Stomach (tissue), 8 donors: ENCODE measurements at regions not wholly inside any gene's neighbourhood (a gene's known extent, or its start where the extent isn't known, plus 50 kb on each side); places are given as distances from the start of the nearest gene placed in this dataset.

Experiments used
- DNase-seq, 2 donors: peaks; one replicate each; pipeline versions ENCODE4 v3.0.0 to v3.0.0-alpha.2; 2013 to 2019
- H3K27ac ChIP-seq, 5 donors: fragments of 200-600 bp in 4 of 5; sonication (generic) in 4 of 5; one replicate each; pipeline ENCODE4 v1.5.1; 2013 to 2019; ENCODE audit warnings: mild to moderate bottlenecking in 1 of 5, moderate library complexity in 1 of 5
- H3K27me3 ChIP-seq, 3 donors: fragments of 200-600 bp; sonication (generic); one replicate each; pipeline ENCODE4 v1.5.1; 2017 to 2019; ENCODE audit warnings: mixed run types in 1 of 3
- H3K36me3 ChIP-seq, 4 donors: fragments of 200-600 bp; sonication (generic); 1 replicate in 3 of 4; 2 replicates in 1 of 4; pipeline ENCODE4 v1.5.1; 2016 to 2019
- H3K4me1 ChIP-seq, 4 donors: fragments of 200-600 bp; sonication (generic); one replicate each; pipeline ENCODE4 v1.5.1; 2016 to 2019
- H3K4me3 ChIP-seq, 4 donors: fragments of 200-600 bp; sonication (generic) in 3 of 4; one replicate each; pipeline ENCODE4 v1.5.1; 2016 to 2019; ENCODE audit warnings: mild to moderate bottlenecking in 1 of 4
- H3K9me3 ChIP-seq, 4 donors: fragments of 200-600 bp; sonication (generic); one replicate each; pipeline ENCODE4 v1.5.1; 2016 to 2019
- EP300 ChIP-seq: sonication (generic); formaldehyde crosslinking; IDR thresholded peaks from one replicate; pipeline ENCODE4 v1.6.1; 2017; ENCODE audit warnings: antibody characterized with exemption
- POLR2A ChIP-seq, 4 donors: fragments of 450-650 bp; IDR thresholded peaks; one replicate each; pipeline ENCODE4 v1.6.1; 2016; ENCODE audit warnings: antibody characterized with exemption in 4 of 4, control low read depth in 2 of 4, mild to moderate bottlenecking in 1 of 4, moderate library complexity in 1 of 4
- POLR2AphosphoS5 ChIP-seq, 3 donors: sonication (generic); formaldehyde crosslinking; IDR thresholded peaks; one replicate each; pipeline ENCODE4 v1.6.1; 2016; ENCODE audit warnings: antibody characterized with exemption in 3 of 3
- WGBS, 5 donors: extraction: QIAGEN DNeasy Blood & Tissue Kit in 3 of 5; methylation state at CpG; one replicate each; pipeline versions ENCODE4 v1.1.5 to v1.1.7; 2013 to 2018; 5-methylcytosine and 5-hydroxymethylcytosine counted together
- intact Hi-C: fragments of 100-400 bp; cut with DNase I; formaldehyde crosslinking; loops from one replicate; pipeline ENCODE4 v1.15.1; 2023; ENCODE audit warnings: low total_unique reads
- TF ChIP-seq, protein P1 (sequence below), 7 experiments: fragments of 450-650 bp in 4 of 7; fragments of 200-600 bp in 3 of 7; sonication (generic) in 3 of 7; IDR thresholded peaks; one replicate each; pipeline ENCODE4 v1.5.1; 2016 to 2019; ENCODE audit warnings: antibody characterized with exemption in 7 of 7, control low read depth in 2 of 7, mild to moderate bottlenecking in 1 of 7
- donor health status: healthy with polysubstance abuse.
- donor health status: Bipolar disorder and iron deficiency.
- donor health status: healthy.

DNA sequence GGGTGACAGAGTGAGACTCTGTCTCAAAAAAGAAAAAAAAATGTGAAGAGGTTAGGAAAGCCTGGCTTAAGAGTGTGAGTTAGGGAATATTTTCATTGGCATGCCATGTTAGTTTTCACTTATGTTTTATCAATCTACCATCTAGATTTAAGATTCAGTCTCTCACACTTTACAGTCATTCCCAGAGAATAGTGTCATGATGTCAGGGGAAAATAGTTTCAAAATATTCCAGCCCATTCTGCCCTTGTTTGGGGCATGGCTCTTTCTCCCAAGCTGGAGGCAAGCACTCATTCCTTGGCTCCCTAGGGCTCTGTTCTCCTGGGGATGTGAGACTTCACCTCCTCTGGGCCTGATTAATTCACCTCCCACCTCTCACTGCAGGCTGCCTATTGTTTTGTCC is 331.5 kb downstream of the CXCL12 start:
- intact Hi-C loops = no loop called here

DNA sequence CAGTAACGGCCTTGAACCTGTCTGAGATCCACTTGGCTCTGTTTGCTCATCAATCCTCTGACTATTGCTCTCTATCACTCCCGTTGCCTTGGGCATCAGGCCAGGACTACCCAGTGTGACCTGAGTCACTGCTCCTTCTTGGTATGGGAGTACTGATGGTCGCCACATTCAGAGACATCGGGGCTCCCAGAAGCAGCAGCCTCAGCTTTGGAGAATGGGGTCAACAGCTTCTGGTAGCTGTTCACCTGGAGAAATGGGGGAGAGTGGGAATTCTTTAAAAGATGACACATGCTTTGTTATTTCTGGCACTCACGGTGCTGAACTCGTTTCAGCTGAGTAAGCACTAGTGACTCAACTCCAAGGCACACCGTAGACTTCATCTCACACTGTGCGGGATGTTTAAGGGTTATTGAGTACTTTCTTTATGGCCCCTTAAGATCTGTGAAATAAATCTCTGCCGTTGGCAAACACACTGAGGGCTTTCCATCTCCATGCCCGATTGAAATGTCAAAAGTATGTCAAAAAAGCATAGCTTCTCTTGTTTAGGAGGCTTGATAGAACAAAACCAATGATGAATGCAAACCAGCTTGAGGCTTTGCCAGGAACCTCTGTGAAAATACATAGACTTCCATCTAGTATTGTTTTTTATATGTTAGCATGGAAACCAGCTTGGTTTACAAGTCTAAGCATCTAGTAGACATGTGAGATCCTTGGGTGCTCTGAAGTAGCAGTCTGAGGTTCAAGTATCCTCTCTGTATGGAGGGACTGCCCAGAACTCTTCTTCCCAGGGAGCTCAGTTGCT is 333.1 kb downstream of the CXCL12 start:
- no peak for DNase-seq
- 67 to 77% (median 70%) methylated on average over 10 of the region's 10 CpGs for WGBS, 5 donors
- Histone ChIP-seq H3K36me3 (no peaks in the 10 kb centered on the region), H3K4me1 (peaks cover under 1 to 19% (median 8%) of the 10 kb centered on the region in 4 donors), H3K9me3 (no peaks in the 10 kb centered on the region), H3K27me3 (peaks cover 0 to 8% (median 0%) of the 10 kb centered on the region in 3 donors), H3K27ac (no peak overlapping the region), H3K4me3 (no peak overlapping the region)
- intact Hi-C loops = no loop called here
- TF ChIP-seq POLR2A (IDR thresholded peaks at IDR 0.05) (no peak), POLR2AphosphoS5 (IDR thresholded peaks at IDR 0.05) (no peak), EP300 (no peak)
- TF ChIP-seq, protein P1, sequence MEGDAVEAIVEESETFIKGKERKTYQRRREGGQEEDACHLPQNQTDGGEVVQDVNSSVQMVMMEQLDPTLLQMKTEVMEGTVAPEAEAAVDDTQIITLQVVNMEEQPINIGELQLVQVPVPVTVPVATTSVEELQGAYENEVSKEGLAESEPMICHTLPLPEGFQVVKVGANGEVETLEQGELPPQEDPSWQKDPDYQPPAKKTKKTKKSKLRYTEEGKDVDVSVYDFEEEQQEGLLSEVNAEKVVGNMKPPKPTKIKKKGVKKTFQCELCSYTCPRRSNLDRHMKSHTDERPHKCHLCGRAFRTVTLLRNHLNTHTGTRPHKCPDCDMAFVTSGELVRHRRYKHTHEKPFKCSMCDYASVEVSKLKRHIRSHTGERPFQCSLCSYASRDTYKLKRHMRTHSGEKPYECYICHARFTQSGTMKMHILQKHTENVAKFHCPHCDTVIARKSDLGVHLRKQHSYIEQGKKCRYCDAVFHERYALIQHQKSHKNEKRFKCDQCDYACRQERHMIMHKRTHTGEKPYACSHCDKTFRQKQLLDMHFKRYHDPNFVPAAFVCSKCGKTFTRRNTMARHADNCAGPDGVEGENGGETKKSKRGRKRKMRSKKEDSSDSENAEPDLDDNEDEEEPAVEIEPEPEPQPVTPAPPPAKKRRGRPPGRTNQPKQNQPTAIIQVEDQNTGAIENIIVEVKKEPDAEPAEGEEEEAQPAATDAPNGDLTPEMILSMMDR (IDR thresholded peaks at IDR 0.05) = no peak

More for the DNA sequence above, 331.5 kb downstream of the CXCL12 start:
- TF ChIP-seq POLR2AphosphoS5 (IDR thresholded peaks at IDR 0.05) = no peak
- TF ChIP-seq EP300 = no peak
- TF ChIP-seq, protein P1 (IDR thresholded peaks at IDR 0.05) = no peak
- no peak for TF ChIP-seq POLR2A (IDR thresholded peaks at IDR 0.05)
- H3K36me3 ChIP-seq = no peaks in the 10 kb centered on the region
- peaks cover 0 to 15% (median 0%) of the 10 kb centered on the region in 3 donors for H3K27me3 ChIP-seq
- H3K27ac ChIP-seq = no peak overlapping the region
- peaks cover 0 to 15% (median 0%) of the 10 kb centered on the region in 4 donors for H3K4me1 ChIP-seq
- DNase-seq = no peak
- no peak overlapping the region for H3K4me3 ChIP-seq
- no peaks in the 10 kb centered on the region for H3K9me3 ChIP-seq

- Histone ChIP-seq H3K27ac (no peak overlapping the region), H3K4me1 (peaks cover 7 to 25% (median 13%) of the 10 kb centered on the region in 4 donors), H3K4me3 (no peak overlapping the region), H3K36me3 (no peaks in the 10 kb centered on the region), H3K27me3 (peaks cover 0 to under 1% (median 0%) of the 10 kb centered on the region in 3 donors), H3K9me3 (no peaks in the 10 kb centered on the region)
- WGBS, 5 donors = 78 to 87% (median 85%) methylated on average over 5 of the region's 5 CpGs
- no peak for DNase-seq
- intact Hi-C loops = no loop called here
- TF ChIP-seq POLR2AphosphoS5 (IDR thresholded peaks at IDR 0.05) = no peak
These were observed 333.8 kb downstream of the CXCL12 start for GRCh38 chr10:44051091-44051490.

DNA sequence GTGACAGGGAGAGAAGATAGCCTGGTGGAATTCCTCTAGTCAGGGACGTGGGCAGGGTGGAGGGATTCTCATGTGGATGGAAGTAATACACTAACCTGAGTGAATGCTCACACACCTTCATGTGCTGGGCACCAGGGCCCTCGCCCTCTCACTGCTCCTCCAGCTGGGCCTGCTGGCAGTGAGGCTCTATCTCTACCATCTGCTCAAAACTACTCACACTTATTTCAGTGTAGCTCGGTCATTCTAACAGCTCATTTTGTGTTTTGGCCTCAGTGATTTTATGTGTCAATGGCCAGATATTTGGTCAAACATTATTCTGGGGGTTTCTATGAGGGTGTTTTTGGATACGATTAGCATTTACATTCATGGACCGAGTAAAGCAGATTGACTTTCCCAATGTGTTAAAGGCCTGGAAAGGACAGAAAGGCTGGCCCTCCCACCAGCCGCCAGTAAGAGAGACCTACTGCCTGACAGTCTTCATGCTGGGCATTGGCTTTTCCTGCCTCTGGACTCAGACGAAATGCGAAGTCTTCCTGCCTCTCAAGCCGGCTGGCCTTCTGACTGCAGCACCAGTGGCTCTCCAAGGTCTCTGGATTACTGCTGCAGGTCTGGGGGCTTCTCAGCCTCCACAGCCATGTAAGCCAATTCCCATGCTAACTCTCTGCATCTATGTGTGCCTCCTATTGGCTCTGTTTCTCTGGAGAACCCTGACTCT is 335.4 kb downstream of the CXCL12 start:
- no peaks in the 10 kb centered on the region for H3K27me3 ChIP-seq
- no peaks in the 10 kb centered on the region for H3K9me3 ChIP-seq
- intact Hi-C loops = no loop called here
- 86 to 93% (median 90%) methylated on average over 9 of the region's 9 CpGs for WGBS, 5 donors
- TF ChIP-seq EP300 (no peak), POLR2A (IDR thresholded peaks at IDR 0.05) (no peak), POLR2AphosphoS5 (IDR thresholded peaks at IDR 0.05) (no peak)
- TF ChIP-seq, protein P1 (IDR thresholded peaks at IDR 0.05) = no peak
- peaks cover 7 to 31% (median 16%) of the 10 kb centered on the region in 4 donors for H3K4me1 ChIP-seq
- H3K4me3 ChIP-seq = no peak overlapping the region
- H3K27ac ChIP-seq = no peak overlapping the region
- H3K36me3 ChIP-seq = no peaks in the 10 kb centered on the region
- DNase-seq = no peak
